Endothelial cell of umbilical vein (primary cell): ENCODE measurements at regions not wholly inside any gene's neighbourhood (a gene's known extent, or its start where the extent isn't known, plus 50 kb on each side); places are given as distances from the start of the nearest gene placed in this dataset.

ENCODE experiments used
- BruUV-seq: library from RNA; stranded (reverse); fragments of 400-500 nt; replicated peaks from 2 replicates; lab custom pipeline; 2021; lab: Mats Ljungman, UMichigan
- CTCF ChIA-PET: fragments of 300-600, 350-600 bp; sonication (Branson Sonifier 250); formaldehyde crosslinking; loops from one replicate; lab custom pipeline; 2021; ENCODE audit warnings: antibody characterized with exemption, inconsistent platforms; lab: Charles Lee
- POLR2A ChIA-PET: fragments of 300-600, 350-600 bp; sonication (Branson Sonifier 250); formaldehyde crosslinking; loops from one replicate; lab custom pipeline; 2021; ENCODE audit warnings: antibody characterized with exemption, inconsistent platforms; lab: Charles Lee
- DNase-seq: peaks from one replicate; pipeline ENCODE4 v3.0.0-alpha.2; 2011; ENCODE audit warnings: low read depth, low spot score
- FAIRE-seq: peaks from 2 replicates; lab custom pipeline; 2011; peaks lifted over from hg19 to GRCh38; lab: Jason Lieb, UNC
- H2AFZ ChIP-seq: 2 replicates; pipeline ENCODE4 v1.6.0; 2012; ENCODE audit warnings: low read depth, low read length, control low read depth, inconsistent platforms
- H3K27ac ChIP-seq: 2 replicates; pipeline ENCODE4 v1.5.1; 2011; ENCODE audit warnings: low read depth, mild to moderate bottlenecking, control low read depth, low read length, moderate library complexity; ENCODE audit not compliant: insufficient read depth
- H3K27me3 ChIP-seq, 2 experiments: 2 replicates each; pipeline versions ENCODE4 v1.6.0 to v1.6.1; 2011; ENCODE audit warnings: low read length in 2 of 2, mixed read lengths in 1 of 2; ENCODE audit not compliant: control insufficient read depth in 2 of 2, insufficient read depth in 2 of 2
- H3K36me3 ChIP-seq, 2 experiments: 2 replicates in 1 of 2; 3 replicates in 1 of 2; pipeline ENCODE4 v1.5.1; 2011; ENCODE audit warnings: low read length in 2 of 2, mild to moderate bottlenecking in 1 of 2, moderate library complexity in 1 of 2; ENCODE audit not compliant: control insufficient read depth in 2 of 2, insufficient read depth in 2 of 2; ENCODE audit errors: extremely low read depth in 1 of 2
- H3K4me1 ChIP-seq: 3 replicates; pipeline ENCODE4 v1.5.1; 2011; ENCODE audit warnings: mild to moderate bottlenecking, low read length; ENCODE audit not compliant: control insufficient read depth, insufficient read depth; ENCODE audit errors: extremely low read depth
- H3K4me2 ChIP-seq: 2 replicates; pipeline ENCODE4 v1.6.1; 2011; ENCODE audit warnings: low read length, control low read depth, mixed read lengths; ENCODE audit not compliant: insufficient read depth
- H3K4me3 ChIP-seq, 3 experiments: fragments of 200-600 bp in 1 of 3; sonication (generic), shearing (Covaris generic) in 1 of 3; replicated peaks in 1 of 3; 2 replicates each; pipeline ENCODE4 v1.5.1; 2011 to 2016; ENCODE audit warnings: control low read depth in 3 of 3, low read length in 3 of 3, mild to moderate bottlenecking in 2 of 3, inconsistent platforms in 1 of 3, low read depth in 1 of 3, moderate library complexity in 1 of 3; ENCODE audit not compliant: insufficient read depth in 1 of 3
- H3K79me2 ChIP-seq: 2 replicates; pipeline ENCODE4 v1.6.0; 2012; ENCODE audit warnings: low read length, inconsistent platforms; ENCODE audit not compliant: control insufficient read depth, insufficient read depth
- H3K9ac ChIP-seq: replicated peaks from 2 replicates; pipeline ENCODE3; 2011; ENCODE audit warnings: low read length, control low read depth; ENCODE audit not compliant: insufficient read depth; ENCODE audit errors: extremely low read depth
- H3K9me1 ChIP-seq: replicated peaks from 3 replicates; pipeline ENCODE4 v1.6.0; 2011; ENCODE audit warnings: mild to moderate bottlenecking, low read length; ENCODE audit not compliant: control insufficient read depth, insufficient read depth; ENCODE audit errors: extremely low read depth
- H3K9me3 ChIP-seq: replicated peaks from 2 replicates; pipeline ENCODE4 v1.5.1; 2012; ENCODE audit warnings: low read length, inconsistent platforms; ENCODE audit not compliant: control insufficient read depth, insufficient read depth
- H4K20me1 ChIP-seq: replicated peaks from 2 replicates; pipeline ENCODE3; 2011; ENCODE audit warnings: mild to moderate bottlenecking, low read length; ENCODE audit not compliant: control insufficient read depth, insufficient read depth; ENCODE audit errors: extremely low read depth
- CTCF ChIP-seq, 2 donors: IDR thresholded peaks; 1 replicate in 1 of 2; 2 replicates in 1 of 2; pipeline ENCODE4 v1.5.1; 2011; ENCODE audit warnings: low read length in 2 of 2, mild to moderate bottlenecking in 2 of 2, moderate library complexity in 2 of 2, control low read depth in 1 of 2, inconsistent platforms in 1 of 2, low read depth in 1 of 2; ENCODE audit not compliant: insufficient read depth in 1 of 2; ENCODE audit errors: extremely low read depth in 1 of 2
- EZH2 ChIP-seq: IDR thresholded peaks from 2 replicates; pipeline ENCODE4 v1.6.1; 2012; ENCODE audit warnings: borderline replicate concordance, low read depth, mild to moderate bottlenecking, moderate library complexity, low read length, inconsistent platforms; ENCODE audit not compliant: severe bottlenecking
- FOS ChIP-seq: IDR thresholded peaks from 2 replicates; pipeline ENCODE4 v1.6.1; 2011; ENCODE audit warnings: mild to moderate bottlenecking, low read length, moderate library complexity, borderline replicate concordance; ENCODE audit not compliant: insufficient read depth
- GATA2 ChIP-seq: IDR thresholded peaks from 2 replicates; pipeline ENCODE4 v1.7.0; 2011; ENCODE audit warnings: low read depth, mild to moderate bottlenecking, moderate library complexity, mixed read lengths, low read length; ENCODE audit not compliant: insufficient read length, insufficient read depth
- JUN ChIP-seq: IDR thresholded peaks from 2 replicates; pipeline ENCODE4 v1.6.1; 2011; ENCODE audit warnings: borderline replicate concordance, low read depth; ENCODE audit not compliant: insufficient read length, insufficient read depth
- MAX ChIP-seq: IDR thresholded peaks from 2 replicates; pipeline ENCODE4 v1.6.1; 2011; ENCODE audit not compliant: insufficient read depth, insufficient read length
- MYC ChIP-seq: IDR thresholded peaks from one replicate; pipeline ENCODE4 v1.6.1; 2011; ENCODE audit warnings: mild to moderate bottlenecking, low read depth, low read length
- POLR2A ChIP-seq: IDR thresholded peaks from 2 replicates; pipeline ENCODE4 v1.6.1; 2012; ENCODE audit warnings: low read depth, mild to moderate bottlenecking, control low read depth, low read length
- POLR2AphosphoS5 ChIP-seq: IDR thresholded peaks from 2 replicates; pipeline ENCODE4 v1.6.1; 2012; ENCODE audit warnings: low read depth, mild to moderate bottlenecking, control low read depth, low read length, moderate library complexity; ENCODE audit not compliant: insufficient read depth
- dilution Hi-C: fragments of 300-500 bp; cut with MboI; formaldehyde crosslinking; loops from one replicate; pipeline ENCODE4 v1.15.0; 2019; ENCODE audit warnings: low sequenced_read_pairs; ENCODE audit not compliant: extremely low pct_ligation_motif_present
- intact Hi-C: fragments of 100-400 bp; cut with micrococcal nuclease; formaldehyde crosslinking; loops from one replicate; pipeline ENCODE4 v1.10.0; 2022

- FAIRE-seq = no peak
- no peaks in the 10 kb centered on the region for H3K9me3 ChIP-seq
Observed at GRCh38 chr3:55226696-55227095, 260.4 kb downstream of the WNT5A start.

More at GRCh38 chr3:55226696-55227095, 260.4 kb downstream of the WNT5A start:
- Histone ChIP-seq H3K27ac (no peak overlapping the region), H3K36me3 (no peaks in the 10 kb centered on the region), H3K4me3 (no peak overlapping the region), H4K20me1 (no peaks in the 10 kb centered on the region), H3K79me2 (no peaks in the 10 kb centered on the region), H3K4me1 (no peaks in the 10 kb centered on the region), H3K27me3 (no peaks in the 10 kb centered on the region), H3K9me1 (no peaks in the 10 kb centered on the region), H3K9ac (no peak overlapping the region), H3K4me2 (no peak overlapping the region), H2AFZ (no peak overlapping the region)
- TF ChIP-seq MAX = no peak
- no peak for TF ChIP-seq JUN
- TF ChIP-seq MYC = no peak
- TF ChIP-seq CTCF (IDR thresholded peaks at IDR 0.05; ENCODE audit: extremely low read depth in 1 of 2, insufficient read depth in 1 of 2, low read depth in 1 of 2, low read length in 2 of 2) = no peak
- no peak for TF ChIP-seq GATA2
- no peak for TF ChIP-seq POLR2A
- no peak for TF ChIP-seq FOS
- no peak for TF ChIP-seq POLR2AphosphoS5
- no peak for TF ChIP-seq EZH2
- ChIA-PET CTCF (no interaction called here), POLR2A (no interaction called here)
- DNase-seq = no peak
- dilution Hi-C loops (no loop called here), intact Hi-C loops (no loop called here)
- no TSS peak for BruUV-seq
